Liver (tissue), 8 donors: ENCODE measurements at regions not wholly inside any gene's neighbourhood (a gene's known extent, or its start where the extent isn't known, plus 50 kb on each side); places are given as distances from the start of the nearest gene placed in this dataset.

Source experiments
- DNase-seq: peaks from one replicate; pipeline ENCODE4 v3.0.0-alpha.2; 2017; ENCODE audit warnings: low spot score
- H3K27ac ChIP-seq, 2 donors: one replicate each; pipeline ENCODE4 v1.7.0; 2013; ENCODE audit warnings: inconsistent platforms in 2 of 2, low read length in 2 of 2, control low read depth in 1 of 2, low read depth in 1 of 2, mild to moderate bottlenecking in 1 of 2
- H3K27me3 ChIP-seq, 4 donors: one replicate each; pipeline versions ENCODE4 v1.6.1 to v1.7.0; 2013; ENCODE audit warnings: low read length in 3 of 4, inconsistent platforms in 1 of 4, mild to moderate bottlenecking in 1 of 4, moderate library complexity in 1 of 4; ENCODE audit not compliant: control insufficient read depth in 4 of 4, insufficient read depth in 4 of 4
- H3K36me3 ChIP-seq, 4 donors: one replicate each; pipeline versions ENCODE4 v1.6.1 to v1.7.0; 2013; ENCODE audit warnings: low read length in 3 of 4, mild to moderate bottlenecking in 3 of 4, low read depth in 1 of 4, moderate library complexity in 1 of 4; ENCODE audit not compliant: control insufficient read depth in 4 of 4, insufficient read depth in 3 of 4
- H3K4me1 ChIP-seq, 4 donors: one replicate each; pipeline versions ENCODE4 v1.6.1 to v1.7.0; 2013; ENCODE audit warnings: low read length in 3 of 4, mild to moderate bottlenecking in 3 of 4, moderate library complexity in 1 of 4; ENCODE audit not compliant: control insufficient read depth in 4 of 4, insufficient read depth in 4 of 4
- H3K4me3 ChIP-seq, 3 donors: one replicate each; pipeline versions ENCODE4 v1.6.1 to v1.7.0; 2013; ENCODE audit warnings: low read length in 3 of 3, control low read depth in 1 of 3, low read depth in 1 of 3, mild to moderate bottlenecking in 1 of 3
- H3K9ac ChIP-seq, 2 donors: one replicate each; pipeline ENCODE4 v1.7.0; 2013; ENCODE audit warnings: low read length in 2 of 2, mild to moderate bottlenecking in 2 of 2, moderate library complexity in 2 of 2, control low read depth in 1 of 2, low read depth in 1 of 2
- H3K9me3 ChIP-seq, 4 donors: one replicate each; pipeline versions ENCODE4 v1.6.1 to v1.7.0; 2013; ENCODE audit warnings: low read length in 3 of 4; ENCODE audit not compliant: control insufficient read depth in 4 of 4
- EGR1 ChIP-seq, 2 donors: IDR thresholded peaks; 2 replicates each; pipeline ENCODE4 v1.6.1; 2016 to 2018; ENCODE audit warnings: antibody characterized with exemption in 2 of 2, low read depth in 2 of 2
- FOXA1 ChIP-seq: IDR thresholded peaks from 2 replicates; pipeline ENCODE4 v1.6.1; 2016; ENCODE audit warnings: antibody characterized with exemption
- FOXA2 ChIP-seq: IDR thresholded peaks from 2 replicates; pipeline ENCODE4 v1.6.1; 2016; ENCODE audit warnings: antibody characterized with exemption
- GABPA ChIP-seq, 2 donors: IDR thresholded peaks in 1 of 2; conservative IDR thresholded peaks in 1 of 2; 2 replicates each; pipeline ENCODE4 v1.6.1; 2016; ENCODE audit warnings: antibody characterized with exemption in 2 of 2, mild to moderate bottlenecking in 1 of 2, moderate library complexity in 1 of 2
- HNF4A ChIP-seq, 2 donors: conservative IDR thresholded peaks; 2 replicates each; pipeline ENCODE4 v1.6.1; 2016; ENCODE audit warnings: antibody characterized with exemption in 2 of 2, mild to moderate bottlenecking in 2 of 2
- HNF4G ChIP-seq: IDR thresholded peaks from 2 replicates; pipeline ENCODE4 v1.6.1; 2016; ENCODE audit warnings: antibody characterized with exemption
- JUND ChIP-seq, 2 donors: IDR thresholded peaks; 2 replicates each; pipeline ENCODE4 v1.6.1; 2016; ENCODE audit warnings: antibody characterized with exemption in 2 of 2
- MAX ChIP-seq: IDR thresholded peaks from 2 replicates; pipeline ENCODE4 v1.6.1; 2016; ENCODE audit warnings: antibody characterized with exemption
- NR2F2 ChIP-seq: IDR thresholded peaks from 2 replicates; pipeline ENCODE4 v1.6.1; 2016; ENCODE audit warnings: antibody characterized with exemption
- RAD21 ChIP-seq, 2 donors: IDR thresholded peaks; 2 replicates each; pipeline ENCODE4 v1.6.1; 2016; ENCODE audit warnings: antibody characterized with exemption in 2 of 2, mild to moderate bottlenecking in 2 of 2
- RXRA ChIP-seq, 2 donors: IDR thresholded peaks; 2 replicates each; pipeline ENCODE4 v1.6.1; 2017 to 2018; ENCODE audit warnings: antibody characterized with exemption in 2 of 2, mild to moderate bottlenecking in 1 of 2
- SP1 ChIP-seq: IDR thresholded peaks from 2 replicates; pipeline ENCODE4 v1.6.1; 2018; ENCODE audit warnings: antibody characterized with exemption, mild to moderate bottlenecking
- TAF1 ChIP-seq: conservative IDR thresholded peaks from 2 replicates; pipeline ENCODE4 v1.6.1; 2016; ENCODE audit warnings: antibody characterized with exemption, mild to moderate bottlenecking
- YY1 ChIP-seq: IDR thresholded peaks from 2 replicates; pipeline ENCODE4 v1.6.1; 2016; ENCODE audit warnings: antibody characterized with exemption, mild to moderate bottlenecking
- WGBS: extraction: QIAGEN DNeasy Blood & Tissue Kit; methylation state at CpG from one replicate; pipeline ENCODE4 v1.1.7; 2013; 5-methylcytosine and 5-hydroxymethylcytosine counted together
- TF ChIP-seq, protein P1 (sequence below): IDR thresholded peaks from 2 replicates; pipeline ENCODE4 v1.6.1; 2016; ENCODE audit warnings: antibody characterized with exemption, mild to moderate bottlenecking
- TF ChIP-seq, protein P2 (sequence below): IDR thresholded peaks from 2 replicates; pipeline ENCODE4 v1.6.1; 2016; ENCODE audit warnings: antibody characterized with exemption
- TF ChIP-seq, protein P3 (sequence below): IDR thresholded peaks from 2 replicates; pipeline ENCODE4 v1.6.1; 2016; ENCODE audit warnings: antibody characterized with exemption
- TF ChIP-seq, protein P4 (sequence below): fragments of 150-350 bp; IDR thresholded peaks from 2 replicates; pipeline ENCODE4 v1.5.1; 2017; ENCODE audit warnings: improper control_type of control experiment, low read depth, low read length; ENCODE audit not compliant: missing input control
- donor health status: healthy.
- donor health status: healthy.
- donor health status: healthy.
- donor health status: healthy.
- donor health status: healthy.

DNA sequence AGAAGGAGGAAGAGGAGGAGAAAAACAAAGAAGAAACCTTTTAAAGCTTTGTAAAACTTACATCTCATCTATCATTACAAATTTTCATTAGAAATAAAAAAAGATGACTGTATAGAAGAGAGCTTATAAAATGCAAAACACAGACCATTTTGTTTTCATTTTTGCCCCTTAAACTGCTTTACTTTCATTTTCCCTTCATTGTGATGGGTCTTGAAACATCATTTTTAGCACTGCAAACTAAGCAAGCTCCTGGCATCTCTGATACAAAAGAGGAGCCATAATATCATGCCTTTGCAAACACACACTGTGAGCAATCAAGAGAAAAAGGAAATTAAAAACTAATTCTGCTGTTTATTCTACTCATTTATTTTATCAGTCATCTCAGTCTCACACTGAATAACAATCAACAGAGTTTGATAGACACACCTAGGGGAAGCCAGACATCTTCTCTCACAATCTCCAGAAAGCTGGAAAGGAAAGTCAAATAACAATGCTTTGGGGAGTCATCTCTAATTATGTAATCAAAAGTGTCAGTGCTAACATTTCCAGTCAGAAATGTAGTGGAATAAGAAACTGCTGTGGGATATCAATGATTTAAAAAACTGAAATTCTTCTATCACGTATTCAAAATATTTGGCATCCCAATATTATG, 467.7 kb upstream of the FAT3 start:
- no peaks in the 10 kb centered on the region for H3K27me3 ChIP-seq
- H3K9me3 ChIP-seq, result peaks cover 0 to 4% (median 0%) of the 10 kb centered on the region in 4 donors
- no peak overlapping the region for H3K27ac ChIP-seq
- DNase-seq, result no peak
- H3K36me3 ChIP-seq, result no peaks in the 10 kb centered on the region
- no peak for TF ChIP-seq FOXA2
- no peak for TF ChIP-seq EGR1 (IDR thresholded peaks at IDR 0.05; ENCODE audit: low read depth in 2 of 2)
- TF ChIP-seq SP1, result no peak
- no peak for TF ChIP-seq RAD21 (IDR thresholded peaks at IDR 0.05)
- TF ChIP-seq TAF1, result no peak
- no peak for TF ChIP-seq JUND (IDR thresholded peaks at IDR 0.05)
- TF ChIP-seq, protein P1, sequence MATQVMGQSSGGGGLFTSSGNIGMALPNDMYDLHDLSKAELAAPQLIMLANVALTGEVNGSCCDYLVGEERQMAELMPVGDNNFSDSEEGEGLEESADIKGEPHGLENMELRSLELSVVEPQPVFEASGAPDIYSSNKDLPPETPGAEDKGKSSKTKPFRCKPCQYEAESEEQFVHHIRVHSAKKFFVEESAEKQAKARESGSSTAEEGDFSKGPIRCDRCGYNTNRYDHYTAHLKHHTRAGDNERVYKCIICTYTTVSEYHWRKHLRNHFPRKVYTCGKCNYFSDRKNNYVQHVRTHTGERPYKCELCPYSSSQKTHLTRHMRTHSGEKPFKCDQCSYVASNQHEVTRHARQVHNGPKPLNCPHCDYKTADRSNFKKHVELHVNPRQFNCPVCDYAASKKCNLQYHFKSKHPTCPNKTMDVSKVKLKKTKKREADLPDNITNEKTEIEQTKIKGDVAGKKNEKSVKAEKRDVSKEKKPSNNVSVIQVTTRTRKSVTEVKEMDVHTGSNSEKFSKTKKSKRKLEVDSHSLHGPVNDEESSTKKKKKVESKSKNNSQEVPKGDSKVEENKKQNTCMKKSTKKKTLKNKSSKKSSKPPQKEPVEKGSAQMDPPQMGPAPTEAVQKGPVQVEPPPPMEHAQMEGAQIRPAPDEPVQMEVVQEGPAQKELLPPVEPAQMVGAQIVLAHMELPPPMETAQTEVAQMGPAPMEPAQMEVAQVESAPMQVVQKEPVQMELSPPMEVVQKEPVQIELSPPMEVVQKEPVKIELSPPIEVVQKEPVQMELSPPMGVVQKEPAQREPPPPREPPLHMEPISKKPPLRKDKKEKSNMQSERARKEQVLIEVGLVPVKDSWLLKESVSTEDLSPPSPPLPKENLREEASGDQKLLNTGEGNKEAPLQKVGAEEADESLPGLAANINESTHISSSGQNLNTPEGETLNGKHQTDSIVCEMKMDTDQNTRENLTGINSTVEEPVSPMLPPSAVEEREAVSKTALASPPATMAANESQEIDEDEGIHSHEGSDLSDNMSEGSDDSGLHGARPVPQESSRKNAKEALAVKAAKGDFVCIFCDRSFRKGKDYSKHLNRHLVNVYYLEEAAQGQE, result no peak
- TF ChIP-seq, protein P2, sequence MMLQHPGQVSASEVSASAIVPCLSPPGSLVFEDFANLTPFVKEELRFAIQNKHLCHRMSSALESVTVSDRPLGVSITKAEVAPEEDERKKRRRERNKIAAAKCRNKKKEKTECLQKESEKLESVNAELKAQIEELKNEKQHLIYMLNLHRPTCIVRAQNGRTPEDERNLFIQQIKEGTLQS, result no peak
- TF ChIP-seq, protein P3, sequence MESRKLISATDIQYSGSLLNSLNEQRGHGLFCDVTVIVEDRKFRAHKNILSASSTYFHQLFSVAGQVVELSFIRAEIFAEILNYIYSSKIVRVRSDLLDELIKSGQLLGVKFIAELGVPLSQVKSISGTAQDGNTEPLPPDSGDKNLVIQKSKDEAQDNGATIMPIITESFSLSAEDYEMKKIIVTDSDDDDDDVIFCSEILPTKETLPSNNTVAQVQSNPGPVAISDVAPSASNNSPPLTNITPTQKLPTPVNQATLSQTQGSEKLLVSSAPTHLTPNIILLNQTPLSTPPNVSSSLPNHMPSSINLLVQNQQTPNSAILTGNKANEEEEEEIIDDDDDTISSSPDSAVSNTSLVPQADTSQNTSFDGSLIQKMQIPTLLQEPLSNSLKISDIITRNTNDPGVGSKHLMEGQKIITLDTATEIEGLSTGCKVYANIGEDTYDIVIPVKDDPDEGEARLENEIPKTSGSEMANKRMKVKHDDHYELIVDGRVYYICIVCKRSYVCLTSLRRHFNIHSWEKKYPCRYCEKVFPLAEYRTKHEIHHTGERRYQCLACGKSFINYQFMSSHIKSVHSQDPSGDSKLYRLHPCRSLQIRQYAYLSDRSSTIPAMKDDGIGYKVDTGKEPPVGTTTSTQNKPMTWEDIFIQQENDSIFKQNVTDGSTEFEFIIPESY, result no peak
- no peak for TF ChIP-seq MAX
- no peak for TF ChIP-seq FOXA1
- TF ChIP-seq RXRA (IDR thresholded peaks at IDR 0.05), result no peak
- TF ChIP-seq YY1, result no peak
- TF ChIP-seq, protein P4, sequence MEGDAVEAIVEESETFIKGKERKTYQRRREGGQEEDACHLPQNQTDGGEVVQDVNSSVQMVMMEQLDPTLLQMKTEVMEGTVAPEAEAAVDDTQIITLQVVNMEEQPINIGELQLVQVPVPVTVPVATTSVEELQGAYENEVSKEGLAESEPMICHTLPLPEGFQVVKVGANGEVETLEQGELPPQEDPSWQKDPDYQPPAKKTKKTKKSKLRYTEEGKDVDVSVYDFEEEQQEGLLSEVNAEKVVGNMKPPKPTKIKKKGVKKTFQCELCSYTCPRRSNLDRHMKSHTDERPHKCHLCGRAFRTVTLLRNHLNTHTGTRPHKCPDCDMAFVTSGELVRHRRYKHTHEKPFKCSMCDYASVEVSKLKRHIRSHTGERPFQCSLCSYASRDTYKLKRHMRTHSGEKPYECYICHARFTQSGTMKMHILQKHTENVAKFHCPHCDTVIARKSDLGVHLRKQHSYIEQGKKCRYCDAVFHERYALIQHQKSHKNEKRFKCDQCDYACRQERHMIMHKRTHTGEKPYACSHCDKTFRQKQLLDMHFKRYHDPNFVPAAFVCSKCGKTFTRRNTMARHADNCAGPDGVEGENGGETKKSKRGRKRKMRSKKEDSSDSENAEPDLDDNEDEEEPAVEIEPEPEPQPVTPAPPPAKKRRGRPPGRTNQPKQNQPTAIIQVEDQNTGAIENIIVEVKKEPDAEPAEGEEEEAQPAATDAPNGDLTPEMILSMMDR, result no peak
- no peak for TF ChIP-seq HNF4G
- no peak for TF ChIP-seq GABPA (IDR thresholded peaks at IDR 0.05 in 1 of 2, conservative IDR thresholded peaks at IDR 0.05 in 1 of 2)
- no peak for TF ChIP-seq NR2F2
- no peak for TF ChIP-seq HNF4A (conservative IDR thresholded peaks at IDR 0.05)
- WGBS, result 93% methylated on average over 1 of the region's 1 CpG
- H3K4me3 ChIP-seq, result no peak overlapping the region
- H3K4me1 ChIP-seq, result no peaks in the 10 kb centered on the region
- no peak overlapping the region for H3K9ac ChIP-seq
